Thyroid gland (tissue), 4 donors: ENCODE measurements at regions not wholly inside any gene's neighbourhood (a gene's known extent, or its start where the extent isn't known, plus 50 kb on each side); places are given as distances from the start of the nearest gene placed in this dataset.

Experiments
- DNase-seq, 2 donors: peaks; one replicate each; pipeline ENCODE4 v3.0.0-alpha.2; 2019
- H3K27ac ChIP-seq, 3 donors: fragments of 200-600 bp; sonication (generic); 1 replicate in 2 of 3; 2 replicates in 1 of 3; pipeline ENCODE4 v1.5.1; 2016 to 2019; ENCODE audit warnings: mild to moderate bottlenecking in 1 of 3, moderate library complexity in 1 of 3
- H3K27me3 ChIP-seq: fragments of 200-600 bp; sonication (generic); one replicate; pipeline ENCODE4 v1.5.1; 2019
- H3K36me3 ChIP-seq, 2 donors: fragments of 200-600 bp; sonication (generic); one replicate each; pipeline ENCODE4 v1.5.1; 2016 to 2019
- H3K4me1 ChIP-seq, 2 donors: fragments of 200-600 bp; sonication (generic); one replicate each; pipeline ENCODE4 v1.5.1; 2017 to 2019
- H3K4me3 ChIP-seq, 3 donors: fragments of 200-600 bp; sonication (generic); replicated peaks in 1 of 3; 1 replicate in 2 of 3; 2 replicates in 1 of 3; pipeline ENCODE4 v1.5.1; 2016; ENCODE audit warnings: mild to moderate bottlenecking in 1 of 3
- H3K9me3 ChIP-seq: fragments of 200-600 bp; sonication (generic); one replicate; pipeline ENCODE4 v1.5.1; 2017
- CTCF ChIP-seq, 6 experiments: fragments of 200-600 bp in 3 of 6; fragments of 450-650 bp in 3 of 6; sonication (generic) in 3 of 6; IDR thresholded peaks; one replicate each; pipeline ENCODE4 v1.5.1; 2016 to 2019; ENCODE audit warnings: antibody characterized with exemption in 6 of 6, mild to moderate bottlenecking in 2 of 6, inconsistent platforms in 1 of 6, moderate library complexity in 1 of 6
- POLR2A ChIP-seq, 2 donors: fragments of 450-650 bp; IDR thresholded peaks; one replicate each; pipeline ENCODE4 v1.6.1; 2017; ENCODE audit warnings: antibody characterized with exemption in 2 of 2, mild to moderate bottlenecking in 2 of 2, moderate library complexity in 1 of 2
- WGBS, 2 donors: methylation state at CpG; one replicate each; pipeline ENCODE4 v1.1.5; 2017; 5-methylcytosine and 5-hydroxymethylcytosine counted together
- intact Hi-C: fragments of 100-400 bp; cut with DNase I; formaldehyde crosslinking; loops from one replicate; pipeline ENCODE4 v1.15.1; 2023

GRCh38 chr2:64326578-64327050 lies 127.3 kb upstream of the LGALSL start:
- Histone ChIP-seq H3K27ac (no peak overlapping the region), H3K4me3 (no peak overlapping the region), H3K4me1 (peaks cover 4 to 14% of the 10 kb centered on the region in 2 donors), H3K9me3 (no peaks in the 10 kb centered on the region), H3K27me3 (no peaks in the 10 kb centered on the region), H3K36me3 (no peaks in the 10 kb centered on the region)
- DNase-seq: no peak
- intact Hi-C loops: loop anchor here (10.0 kb wide), 1 partner anchor 538 kb away; no protein-coding TSS in a partner anchor
- TF ChIP-seq CTCF (IDR thresholded peaks at IDR 0.05): no peak
- TF ChIP-seq POLR2A (IDR thresholded peaks at IDR 0.05): no peak
- 89 to 94% methylated on average over 14 of the region's 14 CpGs for WGBS, 2 donors

- intact Hi-C loops: loop anchor here (10.0 kb wide), 1 partner anchor 538 kb away; no protein-coding TSS in a partner anchor
- Histone ChIP-seq H3K4me1 (peaks cover 4 to 14% of the 10 kb centered on the region in 2 donors), H3K27ac (no peak overlapping the region), H3K4me3 (no peak overlapping the region), H3K9me3 (no peaks in the 10 kb centered on the region), H3K27me3 (no peaks in the 10 kb centered on the region), H3K36me3 (no peaks in the 10 kb centered on the region)
- DNase-seq: no peak
- 82 to 89% methylated on average over 5 of the region's 5 CpGs for WGBS, 2 donors
- TF ChIP-seq CTCF (IDR thresholded peaks at IDR 0.05) (no peak), POLR2A (IDR thresholded peaks at IDR 0.05) (no peak)
These were observed 126.8 kb upstream of the LGALSL start for GRCh38 chr2:64327129-64327509.

- H3K27me3 ChIP-seq: no peaks in the 10 kb centered on the region
- WGBS, 2 donors: 41 to 53% methylated on average over 16 of the region's 16 CpGs
- H3K4me1 ChIP-seq: peaks cover 4 to 14% of the 10 kb centered on the region in 2 donors
- no peak overlapping the region for H3K4me3 ChIP-seq
- H3K27ac ChIP-seq: no peak overlapping the region
- TF ChIP-seq CTCF (IDR thresholded peaks at IDR 0.05) (peak in 2 of 6 experiments; percentile 26), POLR2A (IDR thresholded peaks at IDR 0.05) (no peak)
- intact Hi-C loops: loop anchor here (10.0 kb wide), 1 partner anchor 537 kb away; no protein-coding TSS in a partner anchor
- no peaks in the 10 kb centered on the region for H3K36me3 ChIP-seq
- no peaks in the 10 kb centered on the region for H3K9me3 ChIP-seq
- DNase-seq: peak in 1 of 2 donors; percentile 17
These were observed 126.2 kb upstream of the LGALSL start for GRCh38 chr2:64327510-64328414.

- no peak for TF ChIP-seq CTCF (IDR thresholded peaks at IDR 0.05)
- TF ChIP-seq POLR2A (IDR thresholded peaks at IDR 0.05): no peak
- Histone ChIP-seq H3K4me3 (no peak overlapping the region), H3K27ac (no peak overlapping the region), H3K9me3 (no peaks in the 10 kb centered on the region), H3K36me3 (no peaks in the 10 kb centered on the region), H3K27me3 (no peaks in the 10 kb centered on the region), H3K4me1 (peaks cover 4 to 14% of the 10 kb centered on the region in 2 donors)
- no peak for DNase-seq
- 69 to 80% methylated on average over 8 of the region's 8 CpGs for WGBS, 2 donors
- intact Hi-C loops: loop anchor here (10.0 kb wide), 1 partner anchor 536 kb away; no protein-coding TSS in a partner anchor
These were observed 125.6 kb upstream of the LGALSL start for GRCh38 chr2:64328415-64328722.

- H3K27ac ChIP-seq: no peak overlapping the region
- TF ChIP-seq POLR2A (IDR thresholded peaks at IDR 0.05) (no peak), CTCF (IDR thresholded peaks at IDR 0.05) (no peak)
- H3K9me3 ChIP-seq: no peaks in the 10 kb centered on the region
- no peaks in the 10 kb centered on the region for H3K36me3 ChIP-seq
- no peak overlapping the region for H3K4me3 ChIP-seq
- intact Hi-C loops: loop anchor here (10.0 kb wide), 1 partner anchor 536 kb away; no protein-coding TSS in a partner anchor
- H3K4me1 ChIP-seq: peaks cover 4 to 14% of the 10 kb centered on the region in 2 donors
- 88 to 95% methylated on average over 3 of the region's 3 CpGs for WGBS, 2 donors
- no peak for DNase-seq
- no peaks in the 10 kb centered on the region for H3K27me3 ChIP-seq
These were observed 125.2 kb upstream of the LGALSL start for GRCh38 chr2:64328756-64329155.
